ENCODE measurements at regions not wholly inside any gene's neighbourhood (a gene's known extent, or its start where the extent isn't known, plus 50 kb on each side); places are given as distances from the start of the nearest gene placed in this dataset.
A peak's percentile ranks its signal among the peaks of the same experiment; 100 is the strongest.

GRCh38 chr13:64928696-64929499 is 2301.2 kb downstream of the PCDH9 start:
- no peak overlapping the region for H3K4me3 ChIP-seq (ENCODE audit: low read depth, low read length)
- TF ChIP-seq CTCF (conservative IDR thresholded peaks at IDR 0.05; ENCODE audit: low read depth, low read length) = no peak
- peak; percentile 67 for DNase-seq (ENCODE audit: low read depth)

GRCh38 chr13:64925727-64926126 is 2304.4 kb downstream of the PCDH9 start:
- DNase-seq (ENCODE audit: low read depth) = no peak
- no peak overlapping the region for H3K4me3 ChIP-seq (ENCODE audit: low read depth, low read length)
- TF ChIP-seq CTCF (conservative IDR thresholded peaks at IDR 0.05; ENCODE audit: low read depth, low read length) = no peak

- TF ChIP-seq CTCF (conservative IDR thresholded peaks at IDR 0.05; ENCODE audit: low read depth, low read length) = no peak
- no peak for DNase-seq (ENCODE audit: low read depth)
- H3K4me3 ChIP-seq (ENCODE audit: low read depth, low read length) = no peak overlapping the region
These were observed 2304.9 kb downstream of the PCDH9 start for GRCh38 chr13:64925284-64925683.

GRCh38 chr13:64924401-64924800 is 2305.7 kb downstream of the PCDH9 start:
- DNase-seq (ENCODE audit: low read depth) = no peak
- TF ChIP-seq CTCF (conservative IDR thresholded peaks at IDR 0.05; ENCODE audit: low read depth, low read length) = no peak
- no peak overlapping the region for H3K4me3 ChIP-seq (ENCODE audit: low read depth, low read length)

GRCh38 chr13:64917566-64917965 is 2312.6 kb downstream of the PCDH9 start:
- TF ChIP-seq CTCF (conservative IDR thresholded peaks at IDR 0.05; ENCODE audit: low read depth, low read length) = no peak
- no peak overlapping the region for H3K4me3 ChIP-seq (ENCODE audit: low read depth, low read length)
- no peak for DNase-seq (ENCODE audit: low read depth)

GRCh38 chr13:64912141-64912540 is 2318.0 kb downstream of the PCDH9 start:
- H3K4me3 ChIP-seq (ENCODE audit: low read depth, low read length) = no peak overlapping the region
- no peak for DNase-seq (ENCODE audit: low read depth)
- TF ChIP-seq CTCF (conservative IDR thresholded peaks at IDR 0.05; ENCODE audit: low read depth, low read length) = no peak

GRCh38 chr13:64910096-64910495 is 2320.0 kb downstream of the PCDH9 start:
- no peak for TF ChIP-seq CTCF (conservative IDR thresholded peaks at IDR 0.05; ENCODE audit: low read depth, low read length)
- no peak overlapping the region for H3K4me3 ChIP-seq (ENCODE audit: low read depth, low read length)
- no peak for DNase-seq (ENCODE audit: low read depth)
